NOMO-1 treated with dmso at 0.1 percent for 144 hours (cell line): ENCODE measurements at regions not wholly inside any gene's neighbourhood (a gene's known extent, or its start where the extent isn't known, plus 50 kb on each side); places are given as distances from the start of the nearest gene placed in this dataset.

Experiments
- DNase-seq: peaks from one replicate; lab custom pipeline; 2025; ENCODE audit not compliant: unreplicated experiment; lab: John Stamatoyannopoulos, UW

GRCh38 chr4:20589436-20589835 is 110.8 kb upstream of the PACRGL start:
- DNase-seq, result no peak

GRCh38 chr4:20590849-20591248 is 109.4 kb upstream of the PACRGL start:
- DNase-seq, result no peak

- DNase-seq, result no peak
Measured at GRCh38 chr4:20591571-20591970, 108.7 kb upstream of the PACRGL start.

- DNase-seq, result no peak
Measured at GRCh38 chr4:20592013-20592412, 108.2 kb upstream of the PACRGL start.

- DNase-seq, result no peak
Measured at GRCh38 chr4:20592663-20593062, 107.6 kb upstream of the PACRGL start.

GRCh38 chr4:20598626-20599025 is 101.6 kb upstream of the PACRGL start:
- no peak for DNase-seq

GRCh38 chr4:20603671-20604313 is 96.5 kb upstream of the PACRGL start:
- no peak for DNase-seq

GRCh38 chr4:20612313-20612712 is 87.9 kb upstream of the PACRGL start:
- DNase-seq, result no peak

- no peak for DNase-seq
Measured at GRCh38 chr4:20614816-20615215, 85.4 kb upstream of the PACRGL start.

GRCh38 chr4:20615486-20616260 is 84.6 kb upstream of the PACRGL start:
- no peak for DNase-seq

GRCh38 chr4:20616313-20616712 is 83.9 kb upstream of the PACRGL start:
- DNase-seq, result no peak

GRCh38 chr4:20616848-20617247 is 83.4 kb upstream of the PACRGL start:
- DNase-seq, result no peak

- peak; percentile 53 for DNase-seq
Measured at GRCh38 chr4:20617678-20618396, 82.4 kb upstream of the PACRGL start.

- no peak for DNase-seq
Measured at GRCh38 chr4:20618731-20619130, 81.5 kb upstream of the PACRGL start.

- DNase-seq, result no peak
Measured at GRCh38 chr4:20621476-20621875, 78.8 kb upstream of the PACRGL start.

GRCh38 chr4:20622701-20623100 is 77.6 kb upstream of the PACRGL start:
- no peak for DNase-seq

- DNase-seq, result peak; percentile 4
Measured at GRCh38 chr4:20623939-20624338, 76.3 kb upstream of the PACRGL start.

GRCh38 chr4:20624793-20625374 is 75.4 kb upstream of the PACRGL start:
- DNase-seq, result no peak

GRCh38 chr4:20625426-20625825 is 74.8 kb upstream of the PACRGL start:
- peak; percentile 71 for DNase-seq

- no peak for DNase-seq
Measured at GRCh38 chr4:20626326-20627005, 73.8 kb upstream of the PACRGL start.

- no peak for DNase-seq
Measured at GRCh38 chr4:20627866-20628265, 72.4 kb upstream of the PACRGL start.
